SK-N-SH treated with all-trans-retinoic acid at 6 μM for 48 hours (cell line): ENCODE measurements at regions not wholly inside any gene's neighbourhood (a gene's known extent, or its start where the extent isn't known, plus 50 kb on each side); places are given as distances from the start of the nearest gene placed in this dataset.

Experiments
- CREB5 ChIP-seq: fragments of 250-450 bp; sonication (Bioruptor Pico); IDR thresholded peaks from 2 replicates; pipeline ENCODE4 v1.5.1; 2020; ENCODE audit warnings: low read depth, mild to moderate bottlenecking, moderate library complexity
- CSDC2 ChIP-seq: fragments of 250-450 bp; sonication (Bioruptor Pico); IDR thresholded peaks from 2 replicates; pipeline ENCODE4 v1.5.0; 2020; ENCODE audit warnings: mild to moderate bottlenecking, moderate library complexity
- PPARA ChIP-seq: fragments of 250-450 bp; sonication (Bioruptor Pico); IDR thresholded peaks from 2 replicates; pipeline ENCODE4 v1.5.0; 2020; ENCODE audit warnings: mild to moderate bottlenecking, borderline replicate concordance
- RARB ChIP-seq: fragments of 250-450 bp; sonication (Bioruptor Pico); IDR thresholded peaks from 2 replicates; pipeline ENCODE4 v1.8.0; 2021; ENCODE audit warnings: mild to moderate bottlenecking, moderate library complexity
- ZNF70 ChIP-seq: fragments of 450-650 bp; formaldehyde crosslinking; IDR thresholded peaks from 2 replicates; pipeline ENCODE4 v1.5.0; 2020; ENCODE audit warnings: mild to moderate bottlenecking, moderate library complexity

GRCh38 chr6:67558985-67559384 is 1076.1 kb upstream of the ADGRB3 start:
- TF ChIP-seq ZNF70 (no peak), CREB5 (CRISPR knock-in tag) (no peak), PPARA (CRISPR knock-in tag) (no peak), RARB (no peak), CSDC2 (no peak)
